ENCODE measurements at regions not wholly inside any gene's neighbourhood (a gene's known extent, or its start where the extent isn't known, plus 50 kb on each side); places are given as distances from the start of the nearest gene placed in this dataset.

DNA sequence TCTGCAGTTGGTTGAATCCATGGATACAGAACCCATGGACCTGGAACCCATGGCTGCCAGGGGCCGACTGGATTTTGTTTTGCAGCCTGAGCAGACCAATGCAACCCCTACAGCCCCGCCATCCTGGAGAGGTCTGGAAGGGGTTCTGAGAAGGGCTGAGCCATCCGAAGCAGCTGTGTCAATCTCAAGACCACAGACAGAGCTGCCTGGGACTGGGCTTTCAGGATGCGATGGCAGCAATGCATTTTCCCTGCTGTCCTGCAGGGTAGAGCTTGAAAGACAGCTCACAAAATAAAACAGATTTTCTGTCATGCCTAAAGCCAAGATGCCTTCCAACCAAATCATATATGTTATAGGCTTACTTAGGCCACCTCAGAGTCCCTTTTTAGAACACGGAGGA is 125.8 kb upstream of the NXT1 start:
- TF ChIP-seq, protein P1, sequence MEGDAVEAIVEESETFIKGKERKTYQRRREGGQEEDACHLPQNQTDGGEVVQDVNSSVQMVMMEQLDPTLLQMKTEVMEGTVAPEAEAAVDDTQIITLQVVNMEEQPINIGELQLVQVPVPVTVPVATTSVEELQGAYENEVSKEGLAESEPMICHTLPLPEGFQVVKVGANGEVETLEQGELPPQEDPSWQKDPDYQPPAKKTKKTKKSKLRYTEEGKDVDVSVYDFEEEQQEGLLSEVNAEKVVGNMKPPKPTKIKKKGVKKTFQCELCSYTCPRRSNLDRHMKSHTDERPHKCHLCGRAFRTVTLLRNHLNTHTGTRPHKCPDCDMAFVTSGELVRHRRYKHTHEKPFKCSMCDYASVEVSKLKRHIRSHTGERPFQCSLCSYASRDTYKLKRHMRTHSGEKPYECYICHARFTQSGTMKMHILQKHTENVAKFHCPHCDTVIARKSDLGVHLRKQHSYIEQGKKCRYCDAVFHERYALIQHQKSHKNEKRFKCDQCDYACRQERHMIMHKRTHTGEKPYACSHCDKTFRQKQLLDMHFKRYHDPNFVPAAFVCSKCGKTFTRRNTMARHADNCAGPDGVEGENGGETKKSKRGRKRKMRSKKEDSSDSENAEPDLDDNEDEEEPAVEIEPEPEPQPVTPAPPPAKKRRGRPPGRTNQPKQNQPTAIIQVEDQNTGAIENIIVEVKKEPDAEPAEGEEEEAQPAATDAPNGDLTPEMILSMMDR (IDR thresholded peaks at IDR 0.05; ENCODE audit: partially characterized antibody, unreplicated experiment) = no peak
- Mint-ChIP-seq H3K9me3 (ENCODE audit: unreplicated experiment) (peaks cover 3% of the 10 kb centered on the region), H3K36me3 (ENCODE audit: unreplicated experiment) (no peaks in the 10 kb centered on the region), H3K27me3 (ENCODE audit: unreplicated experiment) (peaks cover 1% of the 10 kb centered on the region), H3K4me1 (ENCODE audit: low read depth, unreplicated experiment) (no peaks in the 10 kb centered on the region), H3K4me3 (ENCODE audit: unreplicated experiment) (no peak overlapping the region), H3K27ac (ENCODE audit: unreplicated experiment) (no peak overlapping the region)
- no peak for DNase-seq

DNA sequence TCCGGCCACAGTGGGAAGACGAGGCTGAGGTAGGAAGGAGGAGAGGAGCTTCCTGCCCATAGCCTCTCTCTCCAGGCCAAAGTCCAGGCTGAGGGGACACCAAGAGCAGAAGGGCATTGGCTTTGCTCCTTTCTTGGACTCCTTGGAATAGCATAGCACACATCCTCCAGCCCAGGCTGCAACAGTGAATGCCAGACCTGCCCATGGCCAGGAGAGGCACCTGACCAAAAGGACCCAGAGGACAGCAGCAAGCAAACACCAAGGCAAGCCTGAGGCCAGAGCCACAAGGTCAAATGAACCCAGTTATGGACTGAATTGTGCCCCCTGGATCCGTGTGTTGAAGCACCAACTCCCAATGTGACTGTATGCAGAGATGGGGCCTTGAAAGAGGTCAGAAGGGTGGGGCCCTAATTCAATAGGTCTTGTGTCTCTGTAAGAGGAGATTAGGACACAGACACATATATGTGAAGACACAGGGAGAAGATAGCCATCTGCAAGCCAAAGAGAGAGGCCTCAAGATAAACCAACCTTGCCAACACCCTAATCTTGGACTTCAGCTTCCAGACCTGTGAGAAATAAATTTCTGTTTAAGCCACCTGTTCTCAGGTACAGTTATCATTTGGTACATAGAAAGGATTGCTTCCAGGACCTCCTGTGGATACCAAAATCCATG is 126.5 kb upstream of the NXT1 start:
- no peak for DNase-seq
- H3K27ac Mint-ChIP-seq (ENCODE audit: unreplicated experiment) = no peak overlapping the region
- peaks cover 3% of the 10 kb centered on the region for H3K9me3 Mint-ChIP-seq (ENCODE audit: unreplicated experiment)
- H3K36me3 Mint-ChIP-seq (ENCODE audit: unreplicated experiment) = no peaks in the 10 kb centered on the region
- H3K4me1 Mint-ChIP-seq (ENCODE audit: low read depth, unreplicated experiment) = no peaks in the 10 kb centered on the region
- H3K27me3 Mint-ChIP-seq (ENCODE audit: unreplicated experiment) = peaks cover 1% of the 10 kb centered on the region
- TF ChIP-seq, protein P1 (IDR thresholded peaks at IDR 0.05; ENCODE audit: partially characterized antibody, unreplicated experiment) = no peak
- no peak overlapping the region for H3K4me3 Mint-ChIP-seq (ENCODE audit: unreplicated experiment)

DNA sequence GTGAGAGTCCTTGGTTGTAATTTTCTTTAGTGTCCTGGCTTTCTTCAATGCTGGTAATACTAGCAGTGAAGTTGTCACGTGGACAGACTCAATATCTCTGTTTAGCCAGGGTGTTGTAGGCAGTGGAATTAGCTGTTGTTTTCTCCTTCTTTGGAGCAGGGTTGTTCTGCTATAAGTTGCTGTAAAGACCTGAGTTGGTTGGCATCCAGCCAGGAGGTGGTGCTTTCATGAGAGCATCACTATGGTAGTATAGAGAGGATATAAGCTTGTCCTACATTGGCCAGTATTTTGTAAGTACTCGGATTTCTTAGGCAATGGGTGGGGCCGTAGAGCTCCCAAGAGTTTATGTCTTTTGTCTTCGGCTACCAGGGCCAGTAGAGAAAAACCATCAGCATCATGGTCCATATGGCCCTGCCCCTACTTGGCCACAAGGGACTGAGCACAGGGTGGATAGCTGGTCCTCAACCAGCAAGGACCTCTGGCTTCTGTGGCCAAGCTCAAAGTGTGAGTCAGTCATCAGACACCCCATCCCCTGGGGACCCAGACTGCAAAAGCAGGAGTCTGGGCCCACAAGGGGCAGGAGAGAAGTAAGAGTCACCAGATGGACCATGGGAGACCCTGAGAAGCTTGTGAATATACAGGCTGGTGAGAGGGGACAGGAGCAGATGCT is 127.9 kb upstream of the NXT1 start:
- H3K4me1 Mint-ChIP-seq (ENCODE audit: low read depth, unreplicated experiment) = no peaks in the 10 kb centered on the region
- DNase-seq = no peak
- H3K27ac Mint-ChIP-seq (ENCODE audit: unreplicated experiment) = no peak overlapping the region
- H3K4me3 Mint-ChIP-seq (ENCODE audit: unreplicated experiment) = no peak overlapping the region
- peaks cover 3% of the 10 kb centered on the region for H3K9me3 Mint-ChIP-seq (ENCODE audit: unreplicated experiment)
- H3K36me3 Mint-ChIP-seq (ENCODE audit: unreplicated experiment) = no peaks in the 10 kb centered on the region
- peaks cover 1% of the 10 kb centered on the region for H3K27me3 Mint-ChIP-seq (ENCODE audit: unreplicated experiment)
- TF ChIP-seq, protein P1 (IDR thresholded peaks at IDR 0.05; ENCODE audit: partially characterized antibody, unreplicated experiment) = no peak

DNA sequence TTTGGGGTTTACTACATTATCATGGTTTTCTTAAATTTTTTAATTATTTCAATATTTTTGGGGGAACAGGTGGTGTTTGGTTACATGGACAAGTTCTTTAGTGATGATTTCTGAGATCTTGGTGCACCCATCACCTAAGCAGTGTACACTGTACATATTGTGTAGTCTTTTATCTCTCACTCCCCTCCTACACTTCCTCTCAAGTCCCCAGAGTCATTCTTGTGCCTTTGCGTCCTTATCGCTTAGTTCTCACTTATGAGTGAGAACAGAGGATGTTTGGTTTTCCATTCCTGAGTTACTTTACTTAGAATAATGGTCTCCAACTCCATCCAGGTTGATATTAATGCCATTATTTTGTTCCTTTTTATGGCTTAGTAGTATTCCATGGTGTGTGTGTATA is 130.9 kb upstream of the CD93 start:
- Mint-ChIP-seq H3K27me3 (ENCODE audit: unreplicated experiment) (no peaks in the 10 kb centered on the region), H3K9me3 (ENCODE audit: unreplicated experiment) (no peaks in the 10 kb centered on the region), H3K4me3 (ENCODE audit: unreplicated experiment) (no peak overlapping the region), H3K4me1 (ENCODE audit: low read depth, unreplicated experiment) (no peaks in the 10 kb centered on the region), H3K27ac (ENCODE audit: unreplicated experiment) (no peak overlapping the region), H3K36me3 (ENCODE audit: unreplicated experiment) (no peaks in the 10 kb centered on the region)
- TF ChIP-seq, protein P1 (IDR thresholded peaks at IDR 0.05; ENCODE audit: partially characterized antibody, unreplicated experiment) = no peak
- no peak for DNase-seq

DNA sequence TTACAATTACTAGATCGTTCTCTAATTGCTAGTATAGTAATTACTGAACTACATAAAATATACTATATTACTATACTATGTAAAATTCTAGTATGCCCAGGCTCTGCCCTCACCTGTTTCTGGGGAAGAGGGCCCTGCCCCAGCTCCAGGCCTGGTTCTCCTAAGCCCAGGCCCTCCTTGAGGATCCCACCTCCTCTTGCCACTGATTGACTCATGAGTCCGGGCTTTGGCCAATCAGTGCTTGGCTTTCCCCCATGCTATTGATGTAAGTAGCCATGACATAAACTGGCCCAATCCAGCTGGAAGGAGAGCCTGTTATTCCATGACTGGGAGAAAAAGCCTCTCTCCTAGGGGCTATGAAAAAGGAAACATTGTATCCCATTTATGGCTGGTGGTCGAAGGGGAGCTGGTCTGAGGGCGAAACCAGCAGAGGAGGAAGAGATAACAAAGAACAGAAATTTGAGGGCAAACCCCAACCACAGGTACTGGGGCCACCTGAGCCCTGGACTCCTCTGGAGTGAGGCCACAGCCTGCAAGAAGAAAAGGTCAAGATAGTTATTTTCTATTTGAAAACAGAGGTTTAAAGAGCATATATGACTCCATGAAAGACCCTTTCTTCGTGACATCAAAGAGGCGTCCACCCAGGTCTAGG is 129.3 kb upstream of the CD93 start:
- Mint-ChIP-seq H3K36me3 (ENCODE audit: unreplicated experiment) (no peaks in the 10 kb centered on the region), H3K4me1 (ENCODE audit: low read depth, unreplicated experiment) (no peaks in the 10 kb centered on the region), H3K27ac (ENCODE audit: unreplicated experiment) (no peak overlapping the region), H3K9me3 (ENCODE audit: unreplicated experiment) (no peaks in the 10 kb centered on the region), H3K4me3 (ENCODE audit: unreplicated experiment) (no peak overlapping the region), H3K27me3 (ENCODE audit: unreplicated experiment) (no peaks in the 10 kb centered on the region)
- DNase-seq = no peak
- TF ChIP-seq, protein P1 (IDR thresholded peaks at IDR 0.05; ENCODE audit: partially characterized antibody, unreplicated experiment) = no peak

Measured in glutamatergic neuron (in vitro differentiated cells).